ENCODE measurements at regions not wholly inside any gene's neighbourhood (a gene's known extent, or its start where the extent isn't known, plus 50 kb on each side); places are given as distances from the start of the nearest gene placed in this dataset.
A peak's percentile ranks its signal among the peaks of the same experiment; 100 is the strongest.

DNA sequence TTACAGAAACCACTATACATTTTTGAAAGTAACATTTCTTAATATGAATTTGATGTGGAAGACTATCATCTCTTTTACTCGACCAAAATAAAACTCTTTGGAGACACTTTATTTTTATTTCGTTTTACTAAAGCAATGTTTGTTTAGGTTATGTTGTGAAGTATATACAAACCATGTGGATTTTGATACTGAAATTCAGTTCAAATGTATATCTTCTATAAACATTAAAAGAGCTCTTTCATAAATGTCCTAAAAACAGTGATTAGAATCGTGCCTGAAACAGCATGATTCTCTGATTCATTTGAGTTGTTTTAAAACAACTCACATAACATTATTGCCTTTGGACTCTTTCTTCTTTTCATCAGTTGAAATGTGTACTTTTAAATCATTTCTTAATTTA lies 373.7 kb upstream of the GOLIM4 start:
- no TSS peak for BruUV-seq (replicated peaks)
- intact Hi-C loops (cut with micrococcal nuclease) = no loop called here
- no peaks in the 10 kb centered on the region for H3K9me3 ChIP-seq (ENCODE audit: control insufficient read depth in 1 of 2, insufficient read depth in 1 of 2, low read depth in 1 of 2, low read length in 2 of 2)
- H4K20me1 ChIP-seq (ENCODE audit: insufficient read depth) = no peaks in the 10 kb centered on the region
- no peak overlapping the region for H2AFZ ChIP-seq (ENCODE audit: low read depth, low read length, poor library complexity, severe bottlenecking)
- DNase-seq (ENCODE audit: low read depth, low spot score) = no peak
- no peaks in the 10 kb centered on the region for H3K4me1 ChIP-seq (ENCODE audit: control insufficient read depth in 1 of 2, insufficient read depth in 2 of 2, low read length in 2 of 2)
- H3K36me3 ChIP-seq (ENCODE audit: control insufficient read depth in 1 of 2, insufficient read depth in 2 of 2, low read length in 2 of 2) = no peaks in the 10 kb centered on the region
- RAD21 ChIA-PET (ENCODE audit: low non-redundant PET in 1 of 2, low total read pairs in 2 of 2, uncharacterized antibody in 2 of 2, unreplicated experiment in 2 of 2) = no interaction called here
- H3K4me3 ChIP-seq (replicated peaks in 1 of 2; ENCODE audit: low read depth in 1 of 2, low read length in 2 of 2) = no peak overlapping the region
- H3K9me2 ChIP-seq (ENCODE audit: insufficient read depth) = no peaks in the 10 kb centered on the region
- ATAC-seq = no peak
- no peaks in the 10 kb centered on the region for H3K79me2 ChIP-seq (ENCODE audit: insufficient read depth, low read length)
- no peak overlapping the region for H3K27ac ChIP-seq (ENCODE audit: low read depth, low read length)
- CTCF ChIA-PET = interaction anchor here (1.5 to 1.6 kb wide), 2 partner anchors 258 to 377 kb away, joined by 4 to 8 read pairs; no protein-coding TSS in a partner anchor
- H3K9ac ChIP-seq (ENCODE audit: low read length) = no peak overlapping the region
- H3K27me3 ChIP-seq (ENCODE audit: insufficient read depth, low read length) = peaks cover 15% of the 10 kb centered on the region
- no peak overlapping the region for H3K4me2 ChIP-seq (ENCODE audit: low read length)
- POLR2A ChIA-PET = no interaction called here
- TF ChIP-seq, protein P1, sequence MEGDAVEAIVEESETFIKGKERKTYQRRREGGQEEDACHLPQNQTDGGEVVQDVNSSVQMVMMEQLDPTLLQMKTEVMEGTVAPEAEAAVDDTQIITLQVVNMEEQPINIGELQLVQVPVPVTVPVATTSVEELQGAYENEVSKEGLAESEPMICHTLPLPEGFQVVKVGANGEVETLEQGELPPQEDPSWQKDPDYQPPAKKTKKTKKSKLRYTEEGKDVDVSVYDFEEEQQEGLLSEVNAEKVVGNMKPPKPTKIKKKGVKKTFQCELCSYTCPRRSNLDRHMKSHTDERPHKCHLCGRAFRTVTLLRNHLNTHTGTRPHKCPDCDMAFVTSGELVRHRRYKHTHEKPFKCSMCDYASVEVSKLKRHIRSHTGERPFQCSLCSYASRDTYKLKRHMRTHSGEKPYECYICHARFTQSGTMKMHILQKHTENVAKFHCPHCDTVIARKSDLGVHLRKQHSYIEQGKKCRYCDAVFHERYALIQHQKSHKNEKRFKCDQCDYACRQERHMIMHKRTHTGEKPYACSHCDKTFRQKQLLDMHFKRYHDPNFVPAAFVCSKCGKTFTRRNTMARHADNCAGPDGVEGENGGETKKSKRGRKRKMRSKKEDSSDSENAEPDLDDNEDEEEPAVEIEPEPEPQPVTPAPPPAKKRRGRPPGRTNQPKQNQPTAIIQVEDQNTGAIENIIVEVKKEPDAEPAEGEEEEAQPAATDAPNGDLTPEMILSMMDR (IDR thresholded peaks at IDR 0.05 in 2 of 3, conservative IDR thresholded peaks at IDR 0.05 in 1 of 3; ENCODE audit: borderline replicate concordance in 1 of 3, insufficient read depth in 1 of 3, low read depth in 2 of 3, low read length in 2 of 3) = no peak
- TF ChIP-seq, protein P2, sequence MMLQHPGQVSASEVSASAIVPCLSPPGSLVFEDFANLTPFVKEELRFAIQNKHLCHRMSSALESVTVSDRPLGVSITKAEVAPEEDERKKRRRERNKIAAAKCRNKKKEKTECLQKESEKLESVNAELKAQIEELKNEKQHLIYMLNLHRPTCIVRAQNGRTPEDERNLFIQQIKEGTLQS (IDR thresholded peaks at IDR 0.05) = no peak
- TF ChIP-seq ELF1 (IDR thresholded peaks at IDR 0.05; ENCODE audit: borderline replicate concordance, low read depth) (no peak), JUND (IDR thresholded peaks at IDR 0.05) (no peak)

DNA sequence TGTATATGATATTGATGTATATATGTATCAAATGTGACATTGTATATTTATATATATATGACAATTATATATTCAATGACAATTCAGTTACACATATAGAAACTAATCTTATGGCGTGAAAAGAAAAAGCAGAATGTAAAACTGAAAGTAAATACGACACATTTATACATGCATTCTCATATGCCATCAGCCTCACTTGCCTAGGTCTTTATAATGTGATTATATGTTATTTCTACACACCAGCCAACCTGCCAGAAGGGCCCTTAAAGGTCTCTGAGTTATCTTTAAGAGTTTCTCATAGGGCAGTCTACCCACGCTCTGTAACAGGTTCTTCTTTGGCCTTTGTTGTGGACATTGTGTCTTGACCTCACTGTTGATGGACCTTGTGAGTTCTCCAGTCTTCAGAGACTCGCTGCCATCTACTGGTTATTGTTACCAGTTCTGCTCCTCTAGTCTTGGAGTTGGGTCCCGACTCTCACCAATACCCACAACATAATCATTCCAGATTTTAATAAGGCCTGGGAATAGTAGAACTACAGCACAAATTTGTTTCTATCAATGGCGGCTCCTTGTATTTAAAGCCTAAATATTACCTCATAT lies 371.5 kb upstream of the GOLIM4 start:
- H3K9ac ChIP-seq (ENCODE audit: low read length) = no peak overlapping the region
- CTCF ChIA-PET = no interaction called here
- H3K4me1 ChIP-seq (ENCODE audit: control insufficient read depth in 1 of 2, insufficient read depth in 2 of 2, low read length in 2 of 2) = no peaks in the 10 kb centered on the region
- H2AFZ ChIP-seq (ENCODE audit: low read depth, low read length, poor library complexity, severe bottlenecking) = no peak overlapping the region
- no peak overlapping the region for H3K4me2 ChIP-seq (ENCODE audit: low read length)
- no peaks in the 10 kb centered on the region for H4K20me1 ChIP-seq (ENCODE audit: insufficient read depth)
- H3K9me3 ChIP-seq (ENCODE audit: control insufficient read depth in 1 of 2, insufficient read depth in 1 of 2, low read depth in 1 of 2, low read length in 2 of 2) = no peaks in the 10 kb centered on the region
- RAD21 ChIA-PET (ENCODE audit: low non-redundant PET in 1 of 2, low total read pairs in 2 of 2, uncharacterized antibody in 2 of 2, unreplicated experiment in 2 of 2) = no interaction called here
- peaks cover 11% of the 10 kb centered on the region; the same call in 1 of the 2 replicates for H3K27me3 ChIP-seq (ENCODE audit: insufficient read depth, low read length)
- no peaks in the 10 kb centered on the region for H3K79me2 ChIP-seq (ENCODE audit: insufficient read depth, low read length)
- DNase-seq (ENCODE audit: low read depth, low spot score) (no peak), ATAC-seq (peak; percentile 60; the same call in 1 of the 2 replicates)
- peak; percentile 40 for TF ChIP-seq RAD21 (IDR thresholded peaks at IDR 0.05; ENCODE audit: low read depth)
- TF ChIP-seq, protein P1 (IDR thresholded peaks at IDR 0.05 in 2 of 3, conservative IDR thresholded peaks at IDR 0.05 in 1 of 3; ENCODE audit: borderline replicate concordance in 1 of 3, insufficient read depth in 1 of 3, low read depth in 2 of 3, low read length in 2 of 3) = peak in 2 of 3 experiments; percentile 16 to 22; a peak in 1 of 6 replicates
- no peak for TF ChIP-seq CEBPB (IDR thresholded peaks at IDR 0.05; ENCODE audit: low read depth)
- H3K36me3 ChIP-seq (ENCODE audit: control insufficient read depth in 1 of 2, insufficient read depth in 2 of 2, low read length in 2 of 2) = no peaks in the 10 kb centered on the region
- H3K9me2 ChIP-seq (ENCODE audit: insufficient read depth) = no peaks in the 10 kb centered on the region
- intact Hi-C loops (cut with micrococcal nuclease) = loop anchor here (2.0 kb wide), 1 partner anchor 256 kb away; no protein-coding TSS in a partner anchor
- POLR2A ChIA-PET = no interaction called here
- BruUV-seq (replicated peaks) = no TSS peak
- H3K27ac ChIP-seq (ENCODE audit: low read depth, low read length) = no peak overlapping the region
- no peak overlapping the region for H3K4me3 ChIP-seq (replicated peaks in 1 of 2; ENCODE audit: low read depth in 1 of 2, low read length in 2 of 2)
